ENCODE measurements at regions not wholly inside any gene's neighbourhood (a gene's known extent, or its start where the extent isn't known, plus 50 kb on each side); places are given as distances from the start of the nearest gene placed in this dataset.
A peak's percentile ranks its signal among the peaks of the same experiment; 100 is the strongest.

DNA sequence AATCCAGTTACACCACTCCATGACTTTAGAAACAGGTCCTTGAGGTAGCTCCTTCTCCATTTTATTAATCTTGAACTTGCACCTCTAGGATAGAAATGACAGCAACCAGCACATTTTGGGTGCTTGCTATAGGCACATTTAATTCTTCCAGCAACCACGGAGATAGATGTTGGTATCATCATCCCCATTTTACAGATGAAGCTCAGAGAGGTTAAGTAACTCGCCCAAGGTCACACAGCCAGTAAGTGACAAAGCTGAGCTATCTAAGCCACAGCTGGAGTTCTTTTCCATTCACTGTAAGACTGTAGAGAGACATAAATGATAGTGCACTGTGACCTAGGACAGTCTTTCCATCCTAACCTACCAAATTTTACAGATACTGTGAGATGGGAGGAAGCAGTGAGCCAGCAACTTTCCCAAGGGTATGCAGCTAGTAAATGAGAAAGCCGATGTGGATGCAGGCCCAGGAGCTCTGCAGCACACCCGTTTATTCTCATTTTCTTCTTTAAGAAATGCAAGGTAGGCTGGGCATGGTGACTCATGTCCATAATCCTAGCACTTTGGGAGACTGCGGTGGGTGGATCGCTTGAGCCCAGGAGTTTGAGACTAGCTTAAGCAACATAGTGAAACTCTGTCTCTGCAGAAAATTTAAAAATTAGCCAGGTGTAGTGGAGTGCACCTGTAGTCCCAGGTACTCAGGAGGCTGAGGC lies 103.2 kb downstream of the TBX5 start:
- no peak for DNase-seq (ENCODE audit: low spot score)

DNA sequence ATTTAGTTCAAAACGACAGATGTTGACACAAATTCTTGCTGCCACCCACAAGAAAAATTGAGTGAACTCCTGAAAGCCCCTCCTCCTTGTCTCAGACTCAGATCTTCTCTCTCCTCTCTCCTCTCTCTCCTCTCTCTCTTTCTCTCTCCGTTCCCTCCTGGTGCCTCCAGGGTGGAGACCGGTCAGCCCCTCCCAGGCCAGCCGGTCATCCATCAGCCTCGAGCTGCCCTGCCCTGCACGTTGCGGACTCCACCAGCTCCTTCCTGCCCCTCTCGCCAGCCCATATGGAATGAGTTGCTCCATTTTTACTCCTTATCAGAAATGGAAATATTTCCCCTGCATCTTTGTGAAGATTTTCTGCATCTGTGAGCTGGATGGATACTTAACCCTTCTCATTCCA lies 103.8 kb downstream of the TBX5 start:
- DNase-seq (ENCODE audit: low spot score): no peak

DNA sequence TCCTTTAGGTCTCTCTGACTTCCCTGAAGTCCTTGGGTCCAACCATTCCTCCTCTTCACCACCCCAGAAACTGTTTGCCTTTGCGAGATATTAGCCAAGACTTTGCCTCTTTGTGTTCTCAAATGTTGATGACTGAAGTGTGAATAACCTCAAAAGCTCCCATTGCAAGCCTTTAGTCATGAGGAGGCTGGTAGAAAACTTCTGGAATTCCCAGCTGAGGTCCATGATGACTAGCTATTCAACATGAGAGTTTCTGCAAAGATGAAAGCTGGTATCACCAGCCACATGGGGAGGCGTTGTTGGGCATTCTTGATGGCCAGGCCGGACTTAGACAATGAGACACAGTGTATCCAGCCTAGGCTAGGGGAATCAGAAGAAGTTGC lies 111.7 kb downstream of the TBX5 start:
- DNase-seq (ENCODE audit: low spot score): no peak

DNA sequence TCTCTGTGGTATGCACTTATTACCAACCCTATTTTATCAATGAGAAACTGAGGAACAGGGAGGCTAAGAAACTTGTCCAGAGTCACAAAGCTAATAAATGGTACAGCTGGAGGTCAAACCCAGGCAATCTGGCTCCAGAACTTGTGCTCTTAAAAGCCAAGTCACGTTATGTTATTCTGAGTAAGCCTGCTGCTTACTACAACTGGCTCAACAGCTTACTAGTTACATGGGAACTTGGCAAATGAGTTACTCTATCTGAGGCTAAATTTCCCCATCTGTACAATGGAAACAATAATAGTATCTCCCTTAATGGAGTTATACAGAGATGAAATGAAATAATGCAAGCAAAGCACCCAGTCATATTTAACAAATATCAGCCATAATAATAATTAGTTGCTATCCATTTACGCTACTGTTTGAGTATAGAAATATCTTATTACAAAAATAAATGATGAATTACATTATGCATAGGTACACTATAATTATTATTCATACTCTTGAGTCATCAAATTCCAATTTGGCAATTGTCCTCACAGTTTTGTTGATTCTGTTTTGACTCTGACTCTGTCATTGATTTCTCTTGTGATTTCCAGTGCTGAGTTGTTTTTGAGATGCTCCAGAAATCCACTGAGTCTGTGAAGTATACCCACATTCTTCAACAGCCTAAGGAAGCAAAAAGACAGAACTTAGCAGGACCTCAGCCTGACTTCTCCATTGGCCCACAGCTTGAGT lies 112.2 kb downstream of the TBX5 start:
- DNase-seq (ENCODE audit: low spot score): no peak

DNA sequence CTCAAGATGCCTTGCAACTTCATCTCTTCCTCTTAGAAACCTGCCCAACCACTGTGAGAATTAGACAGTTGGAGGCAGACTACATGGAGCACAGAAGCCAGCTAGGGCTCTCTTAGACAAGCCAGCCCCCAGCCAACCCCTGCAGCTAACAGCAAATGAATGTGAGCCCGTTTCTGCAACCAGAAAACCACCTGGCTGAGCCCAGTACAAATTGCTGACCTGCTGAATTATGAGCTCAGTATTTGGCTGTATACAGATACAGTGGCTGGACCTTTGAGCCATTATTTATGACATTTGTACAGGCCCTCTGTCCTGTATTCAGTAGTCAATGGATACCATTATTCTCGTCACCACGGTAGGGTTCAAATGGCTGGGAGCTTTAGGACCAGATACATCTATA lies 112.9 kb downstream of the TBX5 start:
- no peak for DNase-seq (ENCODE audit: low spot score)

DNA sequence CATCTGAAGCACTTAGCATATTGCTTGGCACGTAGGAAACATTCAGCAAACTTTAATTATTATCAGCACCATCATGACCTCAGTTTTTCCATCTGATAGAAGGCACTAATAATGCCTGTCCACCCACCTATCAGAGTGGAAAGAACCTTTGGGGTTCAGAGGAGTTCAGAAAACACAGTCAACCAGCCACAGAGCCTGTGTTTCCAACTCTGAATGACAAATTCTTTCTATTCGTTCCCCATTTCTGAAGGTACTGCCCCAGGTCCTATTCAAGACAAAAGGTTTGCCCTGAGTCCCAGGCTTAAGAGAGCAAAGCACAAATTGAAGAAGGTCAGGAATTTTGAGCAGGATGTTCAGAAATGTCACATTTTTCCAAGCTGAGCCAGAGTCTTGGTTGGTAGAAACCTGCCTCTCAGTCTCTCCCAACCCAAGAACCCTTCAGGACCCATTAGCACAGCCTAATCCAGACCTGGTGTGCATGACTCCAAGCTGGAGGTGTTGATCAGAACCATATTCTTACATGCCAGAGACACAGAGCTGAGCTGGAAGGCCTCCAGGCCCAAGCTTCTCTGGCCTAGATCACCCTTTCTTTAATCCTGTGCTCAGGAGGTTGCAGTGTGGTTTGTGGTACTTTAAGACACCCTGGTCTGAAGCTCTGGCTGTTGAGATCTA lies 114.4 kb downstream of the TBX5 start:
- DNase-seq (ENCODE audit: low spot score): no peak

DNA sequence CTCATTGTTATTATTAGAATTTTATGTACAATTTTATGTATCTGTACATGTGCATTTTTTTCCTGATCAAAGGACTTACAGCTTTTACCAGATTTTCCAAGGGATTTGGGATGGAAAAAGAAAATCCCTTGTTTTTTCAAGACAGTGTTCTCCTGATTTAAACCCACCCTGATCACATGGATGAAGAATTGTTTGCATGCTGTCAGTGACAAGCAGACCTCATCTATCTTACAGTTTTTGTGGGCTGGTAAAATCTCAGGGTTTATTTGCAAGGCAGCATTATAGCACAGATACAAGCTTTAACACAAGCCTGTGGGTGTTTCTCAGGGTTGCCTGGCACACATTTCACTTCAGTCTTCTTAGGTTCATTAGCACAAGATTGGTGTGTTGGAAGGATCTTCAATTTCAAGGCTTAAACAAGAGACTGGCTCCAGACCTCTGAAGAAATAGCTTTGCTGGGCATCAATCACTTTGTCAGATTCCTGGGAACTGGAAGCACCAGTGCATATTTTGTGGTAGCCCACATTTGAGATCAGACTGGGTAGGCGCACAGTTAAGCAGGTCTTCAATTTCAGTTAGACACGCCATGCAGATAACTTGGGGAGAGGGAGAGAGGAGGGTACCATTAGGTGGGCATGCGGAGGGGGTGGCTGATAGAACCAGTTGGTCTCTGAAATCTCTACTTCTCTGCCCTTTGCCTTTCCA lies 118.0 kb downstream of the TBX5 start:
- DNase-seq (ENCODE audit: low spot score): peak; percentile 6

DNA sequence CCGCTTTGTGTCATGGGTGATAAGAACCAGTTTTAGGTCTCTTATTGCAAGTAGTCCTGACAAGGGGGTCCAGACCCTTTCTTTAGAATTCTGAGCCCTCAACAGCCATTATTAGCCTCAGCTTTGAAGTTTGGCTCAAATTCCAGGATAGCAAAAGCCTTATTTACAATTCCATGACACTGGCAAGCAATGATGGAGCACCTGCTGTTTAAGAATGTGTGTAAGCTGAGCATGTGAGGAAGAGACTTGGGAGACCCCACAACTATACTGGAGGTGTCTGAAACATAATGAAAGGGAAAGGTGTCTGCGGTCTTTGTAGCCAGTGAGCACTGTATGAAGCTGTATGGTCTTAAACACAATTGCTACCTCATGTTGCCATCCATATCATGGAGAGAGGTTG lies 119.8 kb downstream of the TBX5 start:
- no peak for DNase-seq (ENCODE audit: low spot score)

DNA sequence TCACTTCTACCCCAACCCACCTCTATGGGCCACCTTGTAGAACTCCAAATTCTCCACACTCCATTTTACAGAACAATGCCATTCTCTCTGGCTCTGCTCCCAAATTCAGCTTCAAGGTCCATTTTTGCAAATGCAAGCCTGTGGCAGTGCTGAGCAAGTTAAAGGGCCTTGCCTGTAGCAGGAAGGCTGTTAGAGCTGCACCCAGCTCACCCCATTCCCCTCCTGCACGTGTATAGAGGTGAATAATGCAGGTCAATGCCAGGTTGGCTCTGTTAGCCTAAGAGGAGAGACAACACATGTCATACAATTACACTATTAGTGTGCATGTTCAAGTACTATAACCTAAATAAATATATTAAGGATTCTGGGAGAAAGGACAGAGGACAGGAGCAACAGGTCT lies 120.4 kb downstream of the TBX5 start:
- DNase-seq (ENCODE audit: low spot score): no peak

DNA sequence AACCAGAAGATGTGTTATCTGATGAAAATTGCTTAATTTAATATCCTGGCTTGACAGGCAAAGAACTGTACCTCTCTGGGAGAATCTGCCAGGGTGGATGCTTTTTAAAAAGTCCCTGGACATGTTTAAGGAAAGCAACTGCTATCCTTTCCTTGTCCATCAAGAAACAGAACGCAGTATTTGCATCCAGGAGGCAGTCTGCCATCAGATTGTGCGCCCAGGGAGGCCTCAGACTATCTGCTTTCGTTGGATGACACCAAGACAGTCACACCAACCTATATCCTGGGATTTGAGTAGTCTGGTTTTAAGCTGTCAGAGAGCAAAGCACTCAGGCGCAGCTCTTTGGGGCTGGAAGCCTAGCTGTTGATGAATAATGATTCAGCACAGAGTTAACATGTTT lies 121.9 kb downstream of the TBX5 start:
- DNase-seq (ENCODE audit: low spot score): no peak

DNA sequence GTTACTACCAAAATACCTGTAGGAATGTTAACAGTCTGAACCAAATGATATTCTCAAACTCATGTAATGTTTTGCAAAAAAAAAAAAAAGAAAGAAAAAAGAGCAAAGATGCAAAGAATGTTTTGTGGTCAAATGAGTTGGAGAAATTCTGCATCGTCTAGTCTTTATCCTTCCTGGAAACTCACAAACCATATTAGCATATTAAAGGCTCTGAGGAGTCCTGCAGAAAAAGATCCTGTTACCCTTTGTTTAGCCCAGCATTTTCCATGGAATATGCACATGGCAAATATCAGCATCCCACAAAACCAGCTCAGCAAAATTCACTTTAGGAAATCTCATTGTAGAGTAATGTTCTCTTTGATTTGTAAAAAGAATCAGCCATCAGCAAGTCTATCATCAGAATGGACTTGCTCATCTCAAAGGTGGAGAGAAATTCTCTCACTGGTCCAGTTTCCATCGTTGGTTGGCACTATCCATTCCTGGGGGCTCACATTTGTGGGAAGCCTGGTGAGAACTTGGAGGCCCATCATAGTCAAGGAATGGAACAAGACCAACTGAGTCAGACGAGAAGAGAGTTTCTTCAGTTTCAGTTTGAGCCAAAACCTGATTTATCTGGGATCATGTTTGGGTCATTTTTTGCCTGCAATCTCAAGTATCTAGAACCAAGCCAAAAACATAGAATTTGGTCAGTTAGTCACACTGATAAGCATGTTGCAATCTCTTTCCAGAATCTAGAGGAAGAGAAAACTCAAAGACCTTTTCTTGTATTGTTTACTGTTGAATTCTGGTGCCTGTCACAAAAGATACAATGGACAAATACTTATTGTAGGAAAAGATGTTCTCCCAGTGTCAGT lies 129.8 kb downstream of the TBX5 start:
- no peak for DNase-seq (ENCODE audit: low spot score)

DNA sequence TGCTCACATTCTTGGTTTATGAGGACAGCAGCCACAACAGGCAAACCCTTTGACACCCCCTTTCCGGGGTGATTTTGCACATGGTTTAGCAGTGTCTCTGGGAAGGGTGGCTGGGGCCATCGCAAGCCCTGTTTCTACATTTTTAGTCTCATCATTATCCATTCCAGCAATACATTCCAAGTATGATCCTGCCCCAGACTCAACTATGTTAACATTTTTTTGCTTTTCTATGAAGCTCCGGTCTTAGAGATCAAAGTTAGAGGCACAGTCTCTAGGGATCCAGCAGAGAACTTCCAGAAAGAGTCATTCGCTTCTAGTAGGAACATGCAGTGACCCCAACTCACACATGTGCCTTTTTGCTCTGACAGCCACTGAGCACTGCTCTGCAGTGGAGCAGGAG lies 130.9 kb downstream of the TBX5 start:
- no peak for DNase-seq (ENCODE audit: low spot score)

DNA sequence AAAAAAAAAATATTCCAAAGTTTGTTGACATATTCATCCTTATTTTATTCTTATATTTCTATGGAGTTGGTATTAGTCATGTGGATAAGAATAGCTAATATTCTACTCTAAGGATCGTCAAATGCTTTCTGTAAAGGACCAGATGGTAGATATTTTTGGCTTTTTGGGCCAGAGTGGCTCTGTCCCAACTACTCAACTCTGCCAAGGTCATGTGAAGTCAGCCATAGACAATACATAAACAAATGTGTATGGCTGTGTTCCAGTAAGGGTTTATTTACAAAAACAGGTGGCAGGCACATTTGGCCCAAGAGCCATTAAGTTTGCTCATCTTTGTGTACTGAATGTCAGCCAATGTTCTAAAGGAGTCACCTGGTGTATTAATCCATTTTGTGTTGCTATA lies 131.8 kb downstream of the TBX5 start:
- no peak for DNase-seq (ENCODE audit: low spot score)

DNA sequence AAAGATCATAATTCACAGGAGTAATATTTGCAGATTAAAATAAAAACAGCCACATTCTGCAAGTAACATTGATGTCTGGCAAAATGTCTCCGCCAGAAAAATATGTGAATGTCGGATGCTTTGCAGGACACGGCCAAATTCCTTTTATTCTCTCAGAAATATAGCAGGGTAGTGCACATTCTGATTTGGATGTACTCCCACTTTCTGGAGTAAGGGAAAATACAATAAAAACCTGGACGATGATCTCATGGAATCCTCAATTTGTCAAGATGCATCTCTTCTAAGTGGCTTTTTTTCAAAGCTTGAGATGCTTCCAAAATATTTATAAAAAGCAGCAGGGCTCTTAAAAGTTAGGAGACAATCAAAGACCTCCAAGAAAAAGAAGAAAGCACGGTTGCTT lies 133.3 kb downstream of the TBX5 start:
- no peak for DNase-seq (ENCODE audit: low spot score)

DNA sequence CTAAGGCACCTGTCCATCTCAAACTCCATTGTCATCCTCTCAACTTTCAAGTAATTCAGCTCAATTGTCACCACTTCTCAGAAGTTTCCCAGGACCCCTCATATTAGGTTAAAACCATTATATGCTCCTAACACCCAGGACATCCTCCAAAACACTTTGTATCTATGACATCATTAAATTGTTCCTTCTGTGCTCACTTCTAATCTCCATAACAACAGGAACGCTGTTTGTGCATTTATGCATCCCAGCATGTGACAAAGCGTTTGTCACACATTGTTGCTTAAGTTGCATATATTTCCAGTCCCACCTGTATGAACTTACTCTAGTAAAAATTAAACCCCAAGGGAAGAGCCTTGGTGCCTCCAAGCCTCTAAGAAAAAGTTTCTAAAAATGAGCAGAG lies 133.9 kb downstream of the TBX5 start:
- no peak for DNase-seq (ENCODE audit: low spot score)

DNA sequence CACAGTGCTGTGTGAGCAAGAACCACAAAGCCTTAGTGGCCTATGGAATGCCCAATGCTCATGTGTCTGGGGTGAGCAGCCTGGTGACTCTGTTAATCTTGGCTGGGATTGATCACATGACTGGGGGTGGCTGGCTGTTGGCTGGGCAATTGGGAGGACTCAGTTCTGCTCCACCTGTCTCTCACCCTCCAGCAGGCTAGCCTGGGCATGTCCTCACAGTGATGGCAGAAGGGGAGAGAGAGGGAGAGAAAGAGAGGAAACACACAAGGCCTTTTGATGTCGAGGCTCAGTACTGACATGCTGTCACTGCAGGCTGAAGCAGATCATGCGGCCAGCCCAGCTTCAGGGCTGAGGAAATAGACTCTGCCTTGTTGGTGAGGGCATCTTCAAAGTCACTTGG lies 136.8 kb downstream of the TBX5 start:
- peak; percentile 10 for DNase-seq (ENCODE audit: low spot score)

DNA sequence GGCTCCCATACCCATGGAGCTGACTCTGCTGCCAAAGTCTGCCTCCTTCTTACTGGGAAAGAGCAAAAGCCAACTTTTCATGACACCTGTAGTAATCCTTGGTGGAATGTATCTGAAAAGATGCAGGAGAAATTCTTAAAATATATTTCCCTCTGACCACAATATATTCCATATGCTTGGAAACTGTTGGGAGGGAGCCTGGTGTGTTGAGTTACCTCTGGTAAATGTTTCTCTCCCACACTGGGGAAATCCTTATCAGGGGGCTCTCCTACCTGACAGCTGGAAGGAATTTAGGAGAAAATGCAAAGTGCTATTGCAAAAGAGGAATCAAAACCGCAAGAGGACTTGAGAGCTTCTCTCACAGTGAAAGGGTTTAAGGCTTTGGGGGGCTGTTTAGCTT lies 139.4 kb downstream of the TBX5 start:
- no peak for DNase-seq (ENCODE audit: low spot score)

DNA sequence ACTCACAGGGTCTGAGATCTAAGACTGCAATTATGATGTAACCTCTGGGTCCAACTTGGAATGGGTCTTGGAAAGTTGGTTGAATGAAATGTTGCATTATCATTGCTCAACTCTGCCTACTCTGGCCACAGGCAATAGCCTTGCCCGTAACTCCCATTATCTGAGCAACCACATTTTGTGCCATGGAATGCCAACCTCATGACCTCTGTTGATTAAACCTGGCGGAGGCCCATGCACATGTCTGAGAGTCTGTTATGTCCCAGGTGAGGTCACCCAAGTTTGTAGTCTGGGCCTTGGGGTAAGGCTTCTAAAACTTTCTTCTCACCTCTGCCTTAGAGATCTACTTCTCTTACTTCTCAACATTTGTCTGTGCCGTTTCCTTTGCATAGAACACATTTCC lies 140.9 kb downstream of the TBX5 start:
- no peak for DNase-seq (ENCODE audit: low spot score)

DNA sequence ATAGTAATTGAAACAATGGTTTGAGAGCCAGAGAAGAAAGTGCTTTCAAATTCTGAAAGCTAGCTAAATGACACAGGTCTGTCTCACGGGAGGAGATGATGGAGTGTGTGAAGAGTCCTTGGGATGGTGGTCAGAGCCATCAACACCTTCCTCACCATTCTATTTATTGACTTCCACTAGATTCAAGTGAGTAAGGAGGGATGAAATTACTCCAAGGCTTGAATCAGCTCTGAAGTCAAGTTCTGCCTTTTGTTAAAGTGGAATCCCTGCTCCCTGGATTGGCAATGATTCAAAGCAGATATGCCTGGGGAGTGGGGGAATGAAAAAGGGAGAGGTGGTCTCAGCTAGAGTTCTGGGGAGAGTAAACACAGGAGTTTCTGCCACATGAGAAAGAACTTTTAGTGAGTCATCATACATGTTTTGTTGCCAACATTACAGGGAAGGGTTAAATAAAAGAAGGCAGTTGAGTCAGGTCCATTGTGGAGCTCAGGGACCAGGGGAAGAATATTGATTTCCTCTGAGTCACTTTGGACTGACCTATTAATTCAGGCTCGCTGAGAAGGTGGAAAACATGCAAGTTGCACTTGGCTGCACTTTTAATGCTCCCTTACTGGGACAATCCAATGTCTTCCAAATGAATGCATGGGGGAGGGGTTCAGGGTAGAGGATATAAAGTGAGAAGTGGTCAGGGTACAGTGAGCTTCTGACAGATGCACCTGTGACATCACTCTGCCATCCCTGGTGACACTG lies 142.7 kb downstream of the TBX5 start:
- no peak for DNase-seq (ENCODE audit: low spot score)

DNA sequence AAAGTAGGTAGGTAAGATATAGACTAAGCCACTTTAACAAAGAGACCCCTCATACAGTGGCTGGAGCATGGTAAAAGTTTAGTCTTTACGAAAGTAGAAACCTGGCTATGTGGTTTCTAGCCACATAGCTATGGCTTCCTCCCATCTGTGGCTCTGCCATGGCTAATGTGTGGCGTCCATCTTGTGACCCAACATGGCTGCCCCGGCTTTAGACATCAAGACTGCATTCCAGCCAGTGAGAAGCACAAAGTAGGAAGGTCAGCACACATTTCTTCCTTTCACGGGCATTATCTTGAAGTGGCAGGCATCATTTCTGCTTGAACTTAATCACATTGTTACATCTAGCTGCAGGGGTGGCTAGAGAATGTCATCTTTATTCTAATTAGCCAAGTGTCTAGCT lies 148.3 kb downstream of the TBX5 start:
- DNase-seq (ENCODE audit: low spot score): no peak

DNA sequence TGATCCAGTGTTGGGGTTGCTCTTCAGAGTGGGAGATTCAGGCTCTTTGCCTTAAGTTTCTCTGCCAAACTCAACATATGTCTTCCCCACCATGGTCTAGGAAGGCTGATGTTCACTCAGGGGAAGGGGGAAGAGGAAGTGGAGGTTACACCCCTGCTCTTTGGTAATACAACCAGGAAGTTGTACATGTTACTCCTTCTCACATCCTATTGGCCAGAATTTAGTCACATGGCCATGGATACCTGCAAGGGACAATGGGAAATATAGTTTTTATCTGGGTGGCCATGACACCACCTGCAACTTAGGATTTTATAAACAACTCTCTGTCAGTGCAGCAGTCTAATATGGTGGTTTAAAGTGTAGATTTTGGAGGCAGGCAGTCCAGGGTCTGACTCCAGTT lies 150.9 kb downstream of the TBX5 start:
- DNase-seq (ENCODE audit: low spot score): no peak

Measured in SW480 (cell line).